Pancreas (tissue), 10 donors: ENCODE measurements at regions not wholly inside any gene's neighbourhood (a gene's known extent, or its start where the extent isn't known, plus 50 kb on each side); places are given as distances from the start of the nearest gene placed in this dataset.
"Not testable (repeated sequence)": the region's sequence is repeated elsewhere in the genome, so short reads cannot be mapped to it uniquely, and the experiment has no call there.

ENCODE experiments used
- ATAC-seq, 4 donors: fragments of 200-7000 bp; cut with Tn5 transposase; one replicate each; pipeline versions ENCODE4 v1.8.0 to v1.9.1; 2020; ENCODE audit warnings: mild to moderate bottlenecking in 4 of 4, moderate library complexity in 4 of 4
- DNase-seq, 6 donors: peaks; one replicate each; pipeline ENCODE4 v3.0.0-alpha.2; 2020
- FAIRE-seq: peaks from 2 replicates; lab custom pipeline; 2012; peaks lifted over from hg19 to GRCh38; lab: Jason Lieb, UNC
- H3K27ac ChIP-seq, 4 donors: fragments of 200-600 bp; sonication (generic); 1 replicate in 3 of 4; 2 replicates in 1 of 4; pipeline versions ENCODE4 v1.5.0 to v1.8.0; 2020
- H3K27me3 ChIP-seq, 4 donors: fragments of 200-600 bp; one replicate each; pipeline ENCODE4 v1.8.0; 2021
- H3K36me3 ChIP-seq, 3 donors: fragments of 200-600 bp; sonication (generic) in 1 of 3; one replicate each; pipeline versions ENCODE4 v1.5.0 to v1.8.0; 2020 to 2021
- H3K4me1 ChIP-seq, 3 donors: fragments of 200-600 bp; one replicate each; pipeline ENCODE4 v1.8.0; 2021
- H3K4me3 ChIP-seq, 4 donors: fragments of 200-600 bp; sonication (generic) in 2 of 4; one replicate each; pipeline versions ENCODE4 v1.5.0 to v1.8.0; 2020 to 2021
- H3K9me3 ChIP-seq, 4 donors: fragments of 200-600 bp; one replicate each; pipeline ENCODE4 v1.8.0; 2021
- CTCF ChIP-seq, 4 donors: fragments of 200-600 bp; sonication (generic) in 3 of 4; IDR thresholded peaks; one replicate each; pipeline versions ENCODE4 v1.5.0 to v1.8.0; 2021; ENCODE audit warnings: antibody characterized with exemption in 4 of 4
- WGBS, 2 donors: extraction: QIAGEN DNeasy Blood & Tissue Kit; methylation state at CpG; one replicate each; pipeline ENCODE4 v1.1.7; 2013; 5-methylcytosine and 5-hydroxymethylcytosine counted together
- intact Hi-C, 3 donors: fragments of 100-400 bp; cut with DNase I; formaldehyde crosslinking; loops; one replicate each; pipeline versions ENCODE4 v1.11.1 to v1.14.2; 2022
- donor health status: healthy with polysubstance abuse.
- donor health status: DM: no; HTN: no; CAD: no; lungs with moderate emphysema.
- donor health status: DM: no; HTN: no; CAD: no.
- donor health status: control.
- donor health status: control.
- donor health status: Bipolar disorder and iron deficiency.
- donor health status: DM: yes; HTN: yes; CAD: no.
- donor health status: DM: no; HTN: no; CAD: no.
- donor health status: DM: no; HTN: no; CAD: no.
- donor health status: DM: yes; HTN: yes; CAD: no.

- no peak for DNase-seq
- FAIRE-seq: no peak
- Histone ChIP-seq H3K27ac (no peak overlapping the region), H3K9me3 (no peaks in the 10 kb centered on the region), H3K4me1 (no peaks in the 10 kb centered on the region), H3K36me3 (no peaks in the 10 kb centered on the region), H3K27me3 (no peaks in the 10 kb centered on the region), H3K4me3 (no peak overlapping the region)
- intact Hi-C loops: no loop called here
- ATAC-seq: no peak
- WGBS, 2 donors: 40 to 47% methylated on average over 2 of the region's 2 CpGs
- no peak for TF ChIP-seq CTCF (IDR thresholded peaks at IDR 0.05)
Measured at GRCh38 chr1:189627427-189627826, 850.2 kb downstream of the BRINP3 start.

- H3K4me1 ChIP-seq: no peaks in the 10 kb centered on the region
- no peaks in the 10 kb centered on the region for H3K27me3 ChIP-seq
- no peak overlapping the region for H3K27ac ChIP-seq
- no peak for TF ChIP-seq CTCF (IDR thresholded peaks at IDR 0.05)
- H3K9me3 ChIP-seq: no peaks in the 10 kb centered on the region
- intact Hi-C loops: no loop called here
- FAIRE-seq (no peak), DNase-seq (no peak), ATAC-seq (no peak)
- 33 to 42% methylated on average over 3 of the region's 3 CpGs for WGBS, 2 donors
- no peak overlapping the region for H3K4me3 ChIP-seq
- no peaks in the 10 kb centered on the region for H3K36me3 ChIP-seq
Measured at GRCh38 chr1:189628857-189629256, 848.8 kb downstream of the BRINP3 start.

GRCh38 chr1:189633658-189634057, 844.0 kb downstream of the BRINP3 start:
- TF ChIP-seq CTCF (IDR thresholded peaks at IDR 0.05): no peak
- intact Hi-C loops: no loop called here
- 79 to 95% methylated on average over 2 of the region's 2 CpGs for WGBS, 2 donors

GRCh38 chr1:189637041-189637440, 840.6 kb downstream of the BRINP3 start:
- Histone ChIP-seq H3K9me3 (no peaks in the 10 kb centered on the region), H3K27ac (no peak overlapping the region), H3K4me1 (no peaks in the 10 kb centered on the region), H3K27me3 (no peaks in the 10 kb centered on the region), H3K4me3 (no peak overlapping the region), H3K36me3 (no peaks in the 10 kb centered on the region)
- DNase-seq (no peak), FAIRE-seq (no peak), ATAC-seq (no peak)
- intact Hi-C loops: no loop called here
- no peak for TF ChIP-seq CTCF (IDR thresholded peaks at IDR 0.05)
- 76 to 82% methylated on average over 2 of the region's 2 CpGs for whole genome bisulfite sequencing, 2 donors

More at GRCh38 chr1:189633658-189634057, 844.0 kb downstream of the BRINP3 start:
- no peaks in the 10 kb centered on the region for H3K36me3 ChIP-seq
- H3K9me3 ChIP-seq: no peaks in the 10 kb centered on the region
- DNase-seq: no peak
- no peaks in the 10 kb centered on the region for H3K4me1 ChIP-seq
- H3K4me3 ChIP-seq: no peak overlapping the region
- H3K27me3 ChIP-seq: no peaks in the 10 kb centered on the region
- H3K27ac ChIP-seq: no peak overlapping the region
- ATAC-seq: no peak
- FAIRE-seq: no peak

- not testable (repeated sequence) for FAIRE-seq
- WGBS, 2 donors: 60 to 72% methylated on average over 5 of the region's 5 CpGs
Measured at GRCh38 chr1:189644156-189644555, 833.5 kb downstream of the BRINP3 start.

More at GRCh38 chr1:189644156-189644555, 833.5 kb downstream of the BRINP3 start:
- H3K4me3 ChIP-seq, DNase-seq, H3K4me1 ChIP-seq, intact Hi-C loops, ATAC-seq, H3K27ac ChIP-seq, H3K9me3 ChIP-seq, H3K36me3 ChIP-seq, H3K27me3 ChIP-seq: not testable (repeated sequence)
